Subcutaneous abdominal adipose tissue (tissue), 5 donors: ENCODE measurements at regions not wholly inside any gene's neighbourhood (a gene's known extent, or its start where the extent isn't known, plus 50 kb on each side); places are given as distances from the start of the nearest gene placed in this dataset.

Experiments used
- H3K27ac ChIP-seq: one replicate; pipeline ENCODE4 v1.7.0; 2013; ENCODE audit warnings: low read depth, mild to moderate bottlenecking, inconsistent platforms, low read length, moderate library complexity
- H3K27me3 ChIP-seq, 5 donors: one replicate each; pipeline ENCODE4 v1.7.0; 2013; ENCODE audit warnings: low read length in 5 of 5, inconsistent platforms in 1 of 5; ENCODE audit not compliant: control insufficient read depth in 5 of 5, insufficient read depth in 4 of 5
- H3K36me3 ChIP-seq, 5 donors: one replicate each; pipeline ENCODE4 v1.7.0; 2013; ENCODE audit warnings: low read length in 5 of 5; ENCODE audit not compliant: control insufficient read depth in 5 of 5, insufficient read depth in 5 of 5
- H3K4me1 ChIP-seq, 5 donors: one replicate each; pipeline ENCODE4 v1.7.0; 2013; ENCODE audit warnings: low read length in 5 of 5, mild to moderate bottlenecking in 3 of 5, moderate library complexity in 1 of 5; ENCODE audit not compliant: control insufficient read depth in 5 of 5, insufficient read depth in 5 of 5
- H3K4me3 ChIP-seq, 5 donors: one replicate each; pipeline ENCODE4 v1.7.0; 2013; ENCODE audit warnings: low read length in 5 of 5, low read depth in 1 of 5
- H3K9ac ChIP-seq, 5 donors: one replicate each; pipeline ENCODE4 v1.7.0; 2013; ENCODE audit warnings: low read length in 5 of 5, mild to moderate bottlenecking in 4 of 5, moderate library complexity in 3 of 5
- H3K9me3 ChIP-seq, 5 donors: one replicate each; pipeline ENCODE4 v1.7.0; 2013; ENCODE audit warnings: low read length in 5 of 5; ENCODE audit not compliant: control insufficient read depth in 5 of 5
- donor health status: healthy.
- donor health status: healthy.
- donor health status: healthy.
- donor health status: healthy.
- donor health status: healthy.

GRCh38 chr14:71695611-71696350 lies 236.4 kb upstream of the RGS6 start:
- no peaks in the 10 kb centered on the region for H3K27me3 ChIP-seq

GRCh38 chr14:71698027-71698426 lies 234.2 kb upstream of the RGS6 start:
- H3K4me3 ChIP-seq = no peak overlapping the region
- H3K9me3 ChIP-seq = no peaks in the 10 kb centered on the region
- no peaks in the 10 kb centered on the region for H3K27me3 ChIP-seq
- no peak overlapping the region for H3K9ac ChIP-seq
- peaks cover 0 to 18% (median 7%) of the 10 kb centered on the region in 5 donors for H3K4me1 ChIP-seq
- H3K27ac ChIP-seq = no peak overlapping the region
- H3K36me3 ChIP-seq = peaks cover 0 to 2% (median 0%) of the 10 kb centered on the region in 5 donors

More at GRCh38 chr14:71695611-71696350, 236.4 kb upstream of the RGS6 start:
- Histone ChIP-seq H3K36me3 (peaks cover 0 to 5% (median 3%) of the 10 kb centered on the region in 5 donors), H3K9ac (no peak overlapping the region), H3K27ac (no peak overlapping the region), H3K4me1 (peaks cover 0 to 18% (median 11%) of the 10 kb centered on the region in 5 donors), H3K4me3 (no peak overlapping the region), H3K9me3 (no peaks in the 10 kb centered on the region)

- H3K36me3 ChIP-seq = peaks cover 0 to 2% (median 0%) of the 10 kb centered on the region in 5 donors
- H3K27me3 ChIP-seq = no peaks in the 10 kb centered on the region
- no peaks in the 10 kb centered on the region for H3K9me3 ChIP-seq
- H3K4me1 ChIP-seq = peaks cover 0 to 18% (median 7%) of the 10 kb centered on the region in 5 donors
- no peak overlapping the region for H3K9ac ChIP-seq
- H3K4me3 ChIP-seq = no peak overlapping the region
- no peak overlapping the region for H3K27ac ChIP-seq
These were observed 233.6 kb upstream of the RGS6 start for GRCh38 chr14:71698673-71699072.

GRCh38 chr14:71701990-71702389 lies 230.2 kb upstream of the RGS6 start:
- Histone ChIP-seq H3K9me3 (no peaks in the 10 kb centered on the region), H3K27ac (no peak overlapping the region), H3K27me3 (no peaks in the 10 kb centered on the region), H3K36me3 (peaks cover 0 to 11% (median 2%) of the 10 kb centered on the region in 5 donors), H3K9ac (no peak overlapping the region), H3K4me1 (peaks cover 0 to 18% (median 7%) of the 10 kb centered on the region in 5 donors), H3K4me3 (no peak overlapping the region)

- no peak overlapping the region for H3K4me3 ChIP-seq
- peaks cover 0 to 18% (median 7%) of the 10 kb centered on the region in 5 donors for H3K4me1 ChIP-seq
- no peak overlapping the region for H3K9ac ChIP-seq
- no peaks in the 10 kb centered on the region for H3K9me3 ChIP-seq
- H3K36me3 ChIP-seq = peaks cover 0 to 11% (median 2%) of the 10 kb centered on the region in 5 donors
- H3K27me3 ChIP-seq = no peaks in the 10 kb centered on the region
- no peak overlapping the region for H3K27ac ChIP-seq
These were observed 229.4 kb upstream of the RGS6 start for GRCh38 chr14:71702786-71703185.

- no peaks in the 10 kb centered on the region for H3K27me3 ChIP-seq
- no peaks in the 10 kb centered on the region for H3K9me3 ChIP-seq
- H3K9ac ChIP-seq = no peak overlapping the region
- H3K4me1 ChIP-seq = peaks cover 0 to 14% (median 6%) of the 10 kb centered on the region in 5 donors
- peaks cover 0 to 11% (median 2%) of the 10 kb centered on the region in 5 donors for H3K36me3 ChIP-seq
- H3K4me3 ChIP-seq = no peak overlapping the region
- H3K27ac ChIP-seq = no peak overlapping the region
These were observed 228.8 kb upstream of the RGS6 start for GRCh38 chr14:71703477-71703876.

GRCh38 chr14:71704210-71704609 lies 228.0 kb upstream of the RGS6 start:
- no peak overlapping the region for H3K27ac ChIP-seq
- H3K36me3 ChIP-seq = peaks cover 2 to 14% (median 3%) of the 10 kb centered on the region in 5 donors
- no peak overlapping the region for H3K4me3 ChIP-seq
- no peak overlapping the region for H3K9ac ChIP-seq
- H3K4me1 ChIP-seq = peaks cover 0 to 10% (median 0%) of the 10 kb centered on the region in 5 donors
- H3K9me3 ChIP-seq = no peaks in the 10 kb centered on the region
- H3K27me3 ChIP-seq = no peaks in the 10 kb centered on the region

- H3K9me3 ChIP-seq = no peaks in the 10 kb centered on the region
- no peak overlapping the region for H3K27ac ChIP-seq
- no peak overlapping the region for H3K9ac ChIP-seq
- no peak overlapping the region for H3K4me3 ChIP-seq
- H3K4me1 ChIP-seq = peaks cover 0 to 4% (median 0%) of the 10 kb centered on the region in 5 donors
- no peaks in the 10 kb centered on the region for H3K27me3 ChIP-seq
- H3K36me3 ChIP-seq = peaks cover 3 to 19% (median 5%) of the 10 kb centered on the region in 5 donors
These were observed 226.8 kb upstream of the RGS6 start for GRCh38 chr14:71705460-71705859.

- no peaks in the 10 kb centered on the region for H3K9me3 ChIP-seq
- no peak overlapping the region for H3K9ac ChIP-seq
- H3K27ac ChIP-seq = no peak overlapping the region
- no peaks in the 10 kb centered on the region for H3K27me3 ChIP-seq
- peaks cover 0 to 25% (median 18%) of the 10 kb centered on the region in 5 donors for H3K4me1 ChIP-seq
- H3K4me3 ChIP-seq = no peak overlapping the region
- H3K36me3 ChIP-seq = peaks cover 3 to 19% (median 5%) of the 10 kb centered on the region in 5 donors
These were observed 223.2 kb upstream of the RGS6 start for GRCh38 chr14:71709076-71709475.

GRCh38 chr14:71709987-71710386 lies 222.2 kb upstream of the RGS6 start:
- H3K9ac ChIP-seq = no peak overlapping the region
- peaks cover 0 to 26% (median 18%) of the 10 kb centered on the region in 5 donors for H3K4me1 ChIP-seq
- H3K27me3 ChIP-seq = no peaks in the 10 kb centered on the region
- H3K27ac ChIP-seq = no peak overlapping the region
- H3K4me3 ChIP-seq = no peak overlapping the region
- no peaks in the 10 kb centered on the region for H3K9me3 ChIP-seq
- peaks cover 0 to 18% (median 5%) of the 10 kb centered on the region in 5 donors for H3K36me3 ChIP-seq
